B cell (primary cell): ENCODE measurements at regions not wholly inside any gene's neighbourhood (a gene's known extent, or its start where the extent isn't known, plus 50 kb on each side); places are given as distances from the start of the nearest gene placed in this dataset.

ENCODE experiments used
- ATAC-seq: fragments of 200-7000 bp; cut with Tn5 transposase; one replicate; pipeline ENCODE4 v1.10.0; 2021; ENCODE audit warnings: low read depth, mild to moderate bottlenecking, moderate number of reproducible peaks, moderate library complexity
- CTCF ChIA-PET: fragments of 350-600 bp; sonication (Branson Sonifier 250); formaldehyde crosslinking; loops from one replicate; lab custom pipeline; 2021; ENCODE audit warnings: antibody characterized with exemption, inconsistent platforms; lab: Charles Lee
- POLR2A ChIA-PET: fragments of 350-600 bp; sonication (Branson Sonifier 250); formaldehyde crosslinking; loops from one replicate; lab custom pipeline; 2021; ENCODE audit warnings: antibody characterized with exemption; lab: Charles Lee
- DNase-seq: peaks from one replicate; pipeline ENCODE4 v3.0.0; 2013
- H2AFZ ChIP-seq: 2 replicates; pipeline ENCODE4 v1.6.1; 2012; ENCODE audit warnings: mild to moderate bottlenecking, low read depth, low read length; ENCODE audit not compliant: insufficient read depth, poor library complexity, severe bottlenecking
- H3K27ac ChIP-seq, 2 donors: 1 replicate in 1 of 2; 2 replicates in 1 of 2; pipeline ENCODE4 v1.5.1; 2012 to 2013; ENCODE audit warnings: low read length in 2 of 2, mild to moderate bottlenecking in 2 of 2, moderate library complexity in 1 of 2
- H3K27me3 ChIP-seq, 4 experiments: fragments of 200-600 bp in 1 of 4; sonication (generic) in 1 of 4; replicated peaks in 1 of 4; 1 replicate in 2 of 4; 2 replicates in 2 of 4; pipeline versions ENCODE4 v1.6.1 to v1.7.0; 2013 to 2016; ENCODE audit warnings: low read length in 3 of 4, mild to moderate bottlenecking in 2 of 4, mixed read lengths in 1 of 4, moderate library complexity in 1 of 4; ENCODE audit not compliant: insufficient read depth in 4 of 4, control insufficient read depth in 3 of 4; ENCODE audit errors: control extremely low read depth in 1 of 4
- H3K36me3 ChIP-seq, 2 experiments: replicated peaks in 1 of 2; 1 replicate in 1 of 2; 2 replicates in 1 of 2; pipeline versions ENCODE4 v1.6.1 to v1.7.1; 2013; ENCODE audit warnings: low read length in 1 of 2; ENCODE audit not compliant: insufficient read depth in 2 of 2, control insufficient read depth in 1 of 2; ENCODE audit errors: control extremely low read depth in 1 of 2, extremely low read depth in 1 of 2
- H3K4me1 ChIP-seq, 2 donors: fragments of 200-600 bp in 1 of 2; sonication (generic) in 1 of 2; 1 replicate in 1 of 2; 2 replicates in 1 of 2; pipeline versions ENCODE4 v1.5.1 to v1.6.1; 2013 to 2017; ENCODE audit warnings: low read length in 2 of 2; ENCODE audit not compliant: control insufficient read depth in 2 of 2, insufficient read depth in 2 of 2
- H3K4me2 ChIP-seq: replicated peaks from 2 replicates; pipeline ENCODE3; 2012; ENCODE audit warnings: mild to moderate bottlenecking, low read depth, low read length; ENCODE audit not compliant: poor library complexity, severe bottlenecking
- H3K4me3 ChIP-seq, 5 experiments: fragments of 200-600 bp in 1 of 5; sonication (generic) in 1 of 5; 1 replicate in 3 of 5; 2 replicates in 2 of 5; pipeline versions ENCODE4 v1.5.1 to v1.7.0; 2011 to 2016; ENCODE audit warnings: low read length in 4 of 5, mild to moderate bottlenecking in 4 of 5, low read depth in 2 of 5, control low read depth in 1 of 5, moderate library complexity in 1 of 5; ENCODE audit not compliant: insufficient read depth in 1 of 5; ENCODE audit errors: control extremely low read depth in 1 of 5, extremely low read depth in 1 of 5
- H3K79me2 ChIP-seq: fragments of 200-600 bp; sonication (generic); one replicate; pipeline ENCODE4 v1.6.0; 2016; ENCODE audit warnings: low read length; ENCODE audit not compliant: control insufficient read depth, insufficient read depth
- H3K9ac ChIP-seq: fragments of 200-600 bp; sonication (generic); 2 replicates; pipeline ENCODE4 v1.6.1; 2017; ENCODE audit warnings: mild to moderate bottlenecking, low read length, moderate library complexity
- H3K9me3 ChIP-seq, 3 donors: one replicate each; pipeline versions ENCODE4 v1.6.1 to v1.7.1; 2013; ENCODE audit warnings: low read length in 2 of 3; ENCODE audit not compliant: control insufficient read depth in 2 of 3, insufficient read depth in 1 of 3; ENCODE audit errors: control extremely low read depth in 1 of 3
- H4K20me1 ChIP-seq: 2 replicates; pipeline ENCODE4 v1.6.0; 2012; ENCODE audit warnings: mild to moderate bottlenecking, low read length; ENCODE audit not compliant: insufficient read depth, control insufficient read depth, poor library complexity, severe bottlenecking
- H3K27ac Mint-ChIP-seq: one replicate; pipeline ENCODE4 v1.8.0; 2021; ENCODE audit warnings: mixed read lengths
- H3K27me3 Mint-ChIP-seq: one replicate; pipeline ENCODE4 v1.8.0; 2021; ENCODE audit warnings: mixed read lengths
- H3K4me1 Mint-ChIP-seq: one replicate; pipeline ENCODE4 v1.8.0; 2021; ENCODE audit warnings: mixed read lengths
- H3K4me3 Mint-ChIP-seq: one replicate; pipeline ENCODE4 v1.8.0; 2021; ENCODE audit warnings: mixed read lengths
- H3K9me3 Mint-ChIP-seq: one replicate; pipeline ENCODE4 v1.8.0; 2022; ENCODE audit warnings: mixed read lengths; ENCODE audit not compliant: insufficient read depth
- EZH2 ChIP-seq: IDR thresholded peaks from 2 replicates; pipeline ENCODE4 v1.6.1; 2012; ENCODE audit warnings: borderline replicate concordance, low read depth, mild to moderate bottlenecking, moderate library complexity, low read length; ENCODE audit not compliant: insufficient read depth, poor library complexity, severe bottlenecking
- WGBS: methylation state at CpG from one replicate; pipeline ENCODE4 v1.1.5; 2013; ENCODE audit warnings: missing lambda C conversion rate; ENCODE audit not compliant: insufficient coverage; 5-methylcytosine and 5-hydroxymethylcytosine counted together
- intact Hi-C: fragments of 100-400 bp; cut with micrococcal nuclease; formaldehyde crosslinking; loops from one replicate; pipeline ENCODE4 v1.10.0; 2022
- TF ChIP-seq, protein P1 (sequence below): fragments of 200-600 bp; IDR thresholded peaks from one replicate; pipeline ENCODE4 v1.8.0; 2022; ENCODE audit warnings: antibody characterized with exemption, mild to moderate bottlenecking

DNA sequence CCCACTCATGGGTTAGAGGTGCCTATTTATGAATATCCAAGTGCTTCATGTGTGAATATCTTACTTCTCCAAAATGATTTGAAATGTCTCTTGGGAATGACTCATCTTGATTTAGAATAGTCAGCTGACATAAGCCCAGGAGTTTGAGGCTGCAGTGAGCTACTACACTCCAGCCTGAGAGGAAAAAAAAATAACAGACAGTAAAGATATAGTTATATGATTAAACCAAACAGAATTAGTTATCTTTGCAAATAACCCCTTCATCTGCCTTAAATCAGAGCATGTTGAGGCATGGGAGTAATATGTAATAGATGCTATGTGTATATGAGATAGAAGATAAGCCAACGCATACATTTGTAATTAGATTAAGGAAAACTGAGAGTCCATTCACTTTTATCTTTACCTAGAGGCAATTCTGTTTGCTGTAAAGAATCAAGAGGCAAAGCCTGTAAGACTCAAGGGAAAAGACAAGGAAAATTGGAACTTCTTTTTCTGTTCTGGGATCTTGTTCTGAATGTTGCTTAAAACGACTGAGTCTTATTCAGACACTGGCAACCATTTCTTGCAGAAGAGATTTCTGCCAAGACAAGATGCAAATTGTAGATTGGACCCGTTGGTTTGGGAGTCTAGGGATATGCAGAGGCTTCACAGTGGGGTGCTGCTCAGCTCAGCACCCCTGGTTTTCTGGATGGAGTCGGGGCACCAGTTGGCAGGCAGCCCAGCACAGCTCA, 104.4 kb downstream of the LIPG start:
- WGBS, result 43% methylated on average over 1 of the region's 4 CpGs
- intact Hi-C loops, result no loop called here
- Mint-ChIP-seq H3K27me3 (peaks cover 39% of the 10 kb centered on the region), H3K4me3 (no peak overlapping the region), H3K4me1 (no peaks in the 10 kb centered on the region), H3K9me3 (no peaks in the 10 kb centered on the region), H3K27ac (no peak overlapping the region)
- Histone ChIP-seq H3K27me3 (peaks cover 0 to 10% (median 0%) of the 10 kb centered on the region in 4 experiments), H2AFZ (no peak overlapping the region), H3K79me2 (no peaks in the 10 kb centered on the region), H4K20me1 (no peaks in the 10 kb centered on the region), H3K4me3 (no peak overlapping the region), H3K9ac (no peak overlapping the region), H3K4me1 (no peaks in the 10 kb centered on the region), H3K36me3 (no peaks in the 10 kb centered on the region), H3K9me3 (peaks cover 0 to 6% (median 0%) of the 10 kb centered on the region in 3 donors), H3K4me2 (no peak overlapping the region), H3K27ac (no peak overlapping the region)
- DNase-seq, result no peak
- CTCF ChIA-PET, result no interaction called here
- POLR2A ChIA-PET, result no interaction called here
- TF ChIP-seq, protein P1, sequence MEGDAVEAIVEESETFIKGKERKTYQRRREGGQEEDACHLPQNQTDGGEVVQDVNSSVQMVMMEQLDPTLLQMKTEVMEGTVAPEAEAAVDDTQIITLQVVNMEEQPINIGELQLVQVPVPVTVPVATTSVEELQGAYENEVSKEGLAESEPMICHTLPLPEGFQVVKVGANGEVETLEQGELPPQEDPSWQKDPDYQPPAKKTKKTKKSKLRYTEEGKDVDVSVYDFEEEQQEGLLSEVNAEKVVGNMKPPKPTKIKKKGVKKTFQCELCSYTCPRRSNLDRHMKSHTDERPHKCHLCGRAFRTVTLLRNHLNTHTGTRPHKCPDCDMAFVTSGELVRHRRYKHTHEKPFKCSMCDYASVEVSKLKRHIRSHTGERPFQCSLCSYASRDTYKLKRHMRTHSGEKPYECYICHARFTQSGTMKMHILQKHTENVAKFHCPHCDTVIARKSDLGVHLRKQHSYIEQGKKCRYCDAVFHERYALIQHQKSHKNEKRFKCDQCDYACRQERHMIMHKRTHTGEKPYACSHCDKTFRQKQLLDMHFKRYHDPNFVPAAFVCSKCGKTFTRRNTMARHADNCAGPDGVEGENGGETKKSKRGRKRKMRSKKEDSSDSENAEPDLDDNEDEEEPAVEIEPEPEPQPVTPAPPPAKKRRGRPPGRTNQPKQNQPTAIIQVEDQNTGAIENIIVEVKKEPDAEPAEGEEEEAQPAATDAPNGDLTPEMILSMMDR, result no peak
- TF ChIP-seq EZH2, result no peak
- no peak for ATAC-seq

DNA sequence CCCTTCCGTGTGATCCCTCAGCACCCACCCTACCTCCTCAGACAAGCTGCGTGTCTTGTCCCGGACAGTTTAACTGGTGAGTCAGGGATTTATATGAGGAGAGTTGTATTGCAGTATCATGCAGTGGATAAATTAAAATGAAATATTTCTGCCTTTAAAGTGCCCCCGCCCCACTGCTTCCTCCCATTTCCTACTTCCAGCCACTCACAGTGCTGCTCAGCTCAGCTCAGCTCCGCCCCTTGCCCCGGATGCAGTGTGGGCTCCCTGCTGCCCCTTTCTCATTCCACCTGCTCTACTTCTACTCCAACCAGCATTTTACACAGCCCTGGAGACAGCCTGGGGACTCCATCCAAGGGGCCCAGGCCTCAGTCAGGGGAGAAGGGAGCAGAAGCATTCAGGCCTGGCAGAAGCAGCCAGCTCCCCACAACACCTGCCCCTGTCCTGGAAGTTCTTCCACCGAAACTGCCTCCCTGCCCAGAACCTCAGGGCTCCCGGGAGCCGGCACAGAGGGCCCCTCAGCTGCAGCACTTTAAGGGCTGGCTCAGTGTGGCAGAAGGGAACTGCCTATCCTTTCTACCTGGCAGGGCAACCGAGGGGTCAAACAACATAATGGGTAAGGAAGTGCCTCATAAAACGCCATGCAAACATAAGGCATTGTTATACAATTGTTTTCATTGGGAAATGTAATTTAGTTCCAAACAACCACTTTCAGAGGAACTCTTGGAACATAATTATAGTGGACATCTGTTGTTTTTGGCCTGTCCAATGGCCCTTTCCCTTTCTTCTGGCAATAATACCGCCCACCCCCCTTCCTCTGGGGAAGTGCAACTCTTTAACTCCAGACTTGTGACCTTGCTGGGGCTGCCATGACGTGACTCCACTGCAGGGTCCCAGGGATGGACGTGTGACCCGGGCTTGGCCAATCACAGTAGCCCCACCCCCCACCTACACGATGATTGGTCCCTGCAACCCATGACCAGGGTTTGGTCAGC, 102.3 kb downstream of the LIPG start:
- intact Hi-C loops, result no loop called here
- H3K9me3 ChIP-seq, result no peaks in the 10 kb centered on the region
- Mint-ChIP-seq H3K27ac (no peak overlapping the region), H3K27me3 (peaks cover 36% of the 10 kb centered on the region), H3K4me1 (no peaks in the 10 kb centered on the region), H3K9me3 (no peaks in the 10 kb centered on the region), H3K4me3 (no peak overlapping the region)
- H2AFZ ChIP-seq, result no peak overlapping the region
- no peak for TF ChIP-seq EZH2
- TF ChIP-seq, protein P1, result no peak
- no peak overlapping the region for H3K4me2 ChIP-seq
- POLR2A ChIA-PET, result no interaction called here
- no peak overlapping the region for H3K27ac ChIP-seq
- no peak overlapping the region for H3K4me3 ChIP-seq
- no peaks in the 10 kb centered on the region for H4K20me1 ChIP-seq
- H3K4me1 ChIP-seq, result no peaks in the 10 kb centered on the region
- no peak for DNase-seq
- WGBS, result 79% methylated on average over 10 of the region's 16 CpGs
- CTCF ChIA-PET, result no interaction called here
- H3K79me2 ChIP-seq, result no peaks in the 10 kb centered on the region
- H3K27me3 ChIP-seq, result peaks cover 0 to 10% (median 0%) of the 10 kb centered on the region in 4 experiments
- H3K9ac ChIP-seq, result no peak overlapping the region
- H3K36me3 ChIP-seq, result no peaks in the 10 kb centered on the region
- ATAC-seq, result no peak
